ENCODE measurements at regions not wholly inside any gene's neighbourhood (a gene's known extent, or its start where the extent isn't known, plus 50 kb on each side); places are given as distances from the start of the nearest gene placed in this dataset.

DNA sequence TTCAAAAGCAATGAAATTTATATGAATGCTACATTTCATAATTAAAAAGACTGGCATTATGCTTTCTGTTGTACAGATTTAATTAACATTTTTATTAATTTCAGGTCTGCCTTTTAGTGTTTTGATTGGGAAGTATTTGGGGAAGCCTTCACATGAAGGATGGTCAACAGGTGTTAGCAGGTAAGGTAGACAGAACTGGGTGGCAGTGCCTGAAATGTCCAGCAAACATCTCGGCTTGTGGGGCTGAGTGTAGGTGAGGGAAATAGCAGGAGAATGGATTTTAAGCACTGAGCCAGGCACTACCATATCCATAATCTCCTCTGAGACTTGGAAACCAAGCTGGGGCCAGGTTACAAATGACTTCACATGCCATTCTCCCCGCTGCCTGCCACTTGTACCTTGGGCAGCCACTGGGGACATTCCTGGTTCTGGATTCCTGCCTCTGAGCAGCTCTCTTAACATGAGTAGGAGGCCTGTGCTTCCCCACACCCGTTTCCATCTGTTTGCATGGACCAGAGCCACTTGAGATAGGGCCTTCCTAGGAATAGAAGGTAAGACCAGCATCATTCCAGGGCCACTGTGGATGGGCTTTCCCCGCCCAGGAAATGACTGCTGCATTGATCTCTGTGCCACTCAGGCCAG, 125.9 kb upstream of the HES1 start:
- Histone ChIP-seq H3K9ac (ENCODE audit: low read length) (no peak overlapping the region), H3K27ac (ENCODE audit: low read depth, low read length) (no peak overlapping the region), H3K36me3 (ENCODE audit: insufficient read depth, low read length) (no peaks in the 10 kb centered on the region), H3K4me3 (ENCODE audit: low read depth in 1 of 2, low read length in 2 of 2) (no peak overlapping the region), H3K27me3 (ENCODE audit: control insufficient read depth in 1 of 2, insufficient read depth in 2 of 2, low read length in 2 of 2) (no peaks in the 10 kb centered on the region), H3K9me3 (ENCODE audit: low read length) (no peaks in the 10 kb centered on the region), H3K4me1 (ENCODE audit: insufficient read depth, low read length) (no peaks in the 10 kb centered on the region)

DNA sequence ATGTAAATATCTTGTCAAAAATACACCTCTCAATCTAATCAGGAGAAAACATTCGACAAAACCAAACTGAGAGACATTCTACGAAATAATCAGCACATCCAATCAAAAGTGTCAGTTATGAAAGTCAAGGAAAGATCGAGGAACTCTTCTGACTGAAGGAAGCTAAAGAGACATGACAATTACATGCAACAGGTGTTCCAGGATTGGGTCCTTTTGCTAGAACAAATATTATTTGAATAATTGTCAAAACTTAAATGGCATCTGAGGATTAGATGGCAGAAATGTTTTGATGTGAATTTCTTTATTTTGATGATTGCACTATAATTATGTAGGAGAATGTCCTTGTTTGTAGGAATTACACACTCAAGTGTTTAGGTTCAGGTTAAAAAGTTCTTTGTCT, 124.1 kb upstream of the HES1 start:
- H3K27me3 ChIP-seq (ENCODE audit: control insufficient read depth in 1 of 2, insufficient read depth in 2 of 2, low read length in 2 of 2): no peaks in the 10 kb centered on the region

DNA sequence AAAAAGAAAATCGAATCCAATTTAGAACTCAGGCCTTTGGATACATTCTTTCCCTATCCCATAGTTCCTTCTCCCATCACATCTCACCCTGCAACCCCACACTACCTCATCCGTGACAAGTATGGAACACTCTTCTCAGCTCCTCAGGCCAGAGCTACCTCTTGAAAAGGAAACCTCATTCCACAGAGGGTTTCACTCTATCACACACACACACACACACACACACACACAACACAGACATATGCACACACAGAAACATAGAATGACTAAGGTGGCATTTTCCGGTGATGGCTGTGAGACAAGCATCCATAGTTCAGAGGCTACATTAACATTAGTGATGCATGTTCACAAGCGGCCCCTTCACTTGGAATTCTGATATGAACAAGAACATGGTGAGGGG, 122.0 kb upstream of the HES1 start:
- no peaks in the 10 kb centered on the region for H3K36me3 ChIP-seq (ENCODE audit: insufficient read depth, low read length)
- no peaks in the 10 kb centered on the region for H3K9me3 ChIP-seq (ENCODE audit: low read length)
- H3K4me1 ChIP-seq (ENCODE audit: insufficient read depth, low read length): no peaks in the 10 kb centered on the region
- no peak overlapping the region for H3K4me3 ChIP-seq (ENCODE audit: low read depth in 1 of 2, low read length in 2 of 2)
- no peaks in the 10 kb centered on the region for H3K27me3 ChIP-seq (ENCODE audit: control insufficient read depth in 1 of 2, insufficient read depth in 2 of 2, low read length in 2 of 2)
- no peak overlapping the region for H3K9ac ChIP-seq (ENCODE audit: low read length)
- H3K27ac ChIP-seq (ENCODE audit: low read depth, low read length): no peak overlapping the region

More for the DNA sequence above, 124.1 kb upstream of the HES1 start:
- Histone ChIP-seq H3K4me3 (ENCODE audit: low read depth in 1 of 2, low read length in 2 of 2) (no peak overlapping the region), H3K9me3 (ENCODE audit: low read length) (no peaks in the 10 kb centered on the region), H3K27ac (ENCODE audit: low read depth, low read length) (no peak overlapping the region), H3K36me3 (ENCODE audit: insufficient read depth, low read length) (no peaks in the 10 kb centered on the region), H3K4me1 (ENCODE audit: insufficient read depth, low read length) (no peaks in the 10 kb centered on the region), H3K9ac (ENCODE audit: low read length) (no peak overlapping the region)

DNA sequence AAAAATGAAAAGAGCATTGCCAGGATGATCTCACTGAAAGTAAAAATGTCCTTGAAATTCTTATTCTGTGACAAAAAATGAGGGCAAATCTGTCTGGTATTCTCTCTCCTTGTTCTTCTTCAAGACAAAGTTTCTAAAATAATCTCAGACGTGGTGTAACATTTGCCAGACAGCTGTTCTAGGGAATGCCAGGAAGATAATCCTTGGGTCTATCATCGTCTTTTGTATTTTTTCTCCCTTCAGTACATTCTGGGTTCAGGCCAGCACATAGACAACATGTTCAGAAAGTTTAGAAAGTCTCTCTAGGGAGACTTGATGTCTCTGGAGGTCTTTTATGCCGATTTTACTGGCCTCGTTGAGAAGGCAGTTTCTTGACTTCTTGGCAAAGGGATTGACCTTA, 121.2 kb upstream of the HES1 start:
- Histone ChIP-seq H3K9ac (ENCODE audit: low read length) (no peak overlapping the region), H3K4me1 (ENCODE audit: insufficient read depth, low read length) (no peaks in the 10 kb centered on the region), H3K27ac (ENCODE audit: low read depth, low read length) (no peak overlapping the region), H3K27me3 (ENCODE audit: control insufficient read depth in 1 of 2, insufficient read depth in 2 of 2, low read length in 2 of 2) (no peaks in the 10 kb centered on the region), H3K9me3 (ENCODE audit: low read length) (no peaks in the 10 kb centered on the region), H3K36me3 (ENCODE audit: insufficient read depth, low read length) (no peaks in the 10 kb centered on the region), H3K4me3 (ENCODE audit: low read depth in 1 of 2, low read length in 2 of 2) (no peak overlapping the region)

DNA sequence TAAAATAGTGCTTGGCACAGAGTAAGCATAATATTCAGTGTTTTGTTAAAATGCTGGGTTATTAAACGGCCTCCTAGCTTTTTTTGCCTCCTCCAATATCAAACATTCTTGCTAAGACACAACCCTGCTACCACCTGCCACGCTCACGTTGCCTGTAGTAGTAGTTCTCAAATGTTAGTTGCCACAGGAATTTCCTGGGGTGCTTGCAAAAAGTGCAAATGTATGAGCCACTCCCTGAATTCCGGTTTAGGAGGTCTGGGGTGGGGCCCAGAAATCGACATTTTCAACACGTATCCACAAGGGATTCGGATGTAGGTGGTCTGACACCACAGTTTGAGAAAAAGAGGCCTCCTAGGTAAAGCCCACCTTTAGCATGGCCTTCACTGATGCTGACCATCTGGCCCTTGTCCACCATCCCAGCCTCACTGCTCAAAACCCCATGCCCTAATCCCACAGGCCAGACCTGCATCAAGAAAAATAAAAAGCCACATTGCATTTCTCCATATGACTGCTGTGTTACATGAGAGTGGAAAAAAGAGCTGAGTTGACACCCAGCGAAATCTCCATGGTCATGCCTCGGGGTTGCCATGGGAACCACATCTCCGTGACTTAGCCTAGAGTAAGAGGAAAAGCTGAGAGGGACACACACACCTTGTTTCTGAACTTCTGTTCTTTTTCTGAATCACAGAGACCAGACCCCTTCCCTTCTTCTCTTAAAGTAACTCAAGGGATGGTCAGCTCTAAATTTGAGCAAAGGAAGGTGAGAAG, 116.4 kb upstream of the HES1 start:
- Histone ChIP-seq H3K9ac (ENCODE audit: low read length) (no peak overlapping the region), H3K27ac (ENCODE audit: low read depth, low read length) (no peak overlapping the region), H3K4me3 (ENCODE audit: low read depth in 1 of 2, low read length in 2 of 2) (no peak overlapping the region), H3K9me3 (ENCODE audit: low read length) (no peaks in the 10 kb centered on the region), H3K4me1 (ENCODE audit: insufficient read depth, low read length) (no peaks in the 10 kb centered on the region), H3K27me3 (ENCODE audit: control insufficient read depth in 1 of 2, insufficient read depth in 2 of 2, low read length in 2 of 2) (no peaks in the 10 kb centered on the region), H3K36me3 (ENCODE audit: insufficient read depth, low read length) (no peaks in the 10 kb centered on the region)

DNA sequence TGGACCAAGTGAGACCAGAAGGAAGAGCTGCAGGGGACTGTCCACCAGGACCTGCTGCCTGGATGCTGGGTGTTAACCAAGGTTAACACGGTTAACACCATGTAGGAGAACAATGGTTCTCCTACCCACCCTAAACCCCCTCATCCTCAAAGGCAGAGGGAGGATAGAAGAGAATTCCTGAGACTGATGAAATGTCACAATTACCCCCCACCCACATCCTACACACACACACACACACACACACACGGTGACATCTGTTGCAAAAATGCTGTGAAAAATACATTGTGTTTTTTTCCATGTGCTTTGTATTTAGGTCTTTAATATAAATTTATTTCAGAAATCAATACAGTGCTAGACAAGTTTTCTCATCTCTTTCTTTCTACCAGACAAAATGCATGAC, 113.9 kb upstream of the HES1 start:
- Histone ChIP-seq H3K4me3 (ENCODE audit: low read depth in 1 of 2, low read length in 2 of 2) (no peak overlapping the region), H3K27me3 (ENCODE audit: control insufficient read depth in 1 of 2, insufficient read depth in 2 of 2, low read length in 2 of 2) (no peaks in the 10 kb centered on the region), H3K27ac (ENCODE audit: low read depth, low read length) (no peak overlapping the region), H3K36me3 (ENCODE audit: insufficient read depth, low read length) (no peaks in the 10 kb centered on the region), H3K4me1 (ENCODE audit: insufficient read depth, low read length) (no peaks in the 10 kb centered on the region), H3K9ac (ENCODE audit: low read length) (no peak overlapping the region), H3K9me3 (ENCODE audit: low read length) (no peaks in the 10 kb centered on the region)

DNA sequence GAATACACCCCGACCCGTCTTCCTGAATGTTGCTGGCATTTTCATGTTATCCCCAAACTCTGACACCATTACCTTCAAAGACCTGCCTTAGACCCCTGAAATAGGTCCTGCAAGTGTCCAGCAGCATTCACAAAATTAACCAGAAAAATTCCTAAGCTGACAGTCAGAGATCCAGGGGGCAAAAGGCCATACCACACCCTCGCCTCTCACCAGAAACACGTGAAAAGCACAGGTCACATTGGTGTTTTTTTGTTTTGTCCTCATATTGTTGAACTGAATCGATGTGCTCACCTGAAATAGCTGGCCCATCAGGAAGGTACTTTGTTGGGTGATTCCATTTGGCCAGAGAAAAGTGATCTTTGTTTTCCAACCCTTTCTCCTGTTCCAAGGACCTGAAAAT, 113.1 kb upstream of the HES1 start:
- Histone ChIP-seq H3K9me3 (ENCODE audit: low read length) (no peaks in the 10 kb centered on the region), H3K4me1 (ENCODE audit: insufficient read depth, low read length) (no peaks in the 10 kb centered on the region), H3K36me3 (ENCODE audit: insufficient read depth, low read length) (no peaks in the 10 kb centered on the region), H3K9ac (ENCODE audit: low read length) (no peak overlapping the region), H3K27me3 (ENCODE audit: control insufficient read depth in 1 of 2, insufficient read depth in 2 of 2, low read length in 2 of 2) (no peaks in the 10 kb centered on the region), H3K27ac (ENCODE audit: low read depth, low read length) (no peak overlapping the region), H3K4me3 (ENCODE audit: low read depth in 1 of 2, low read length in 2 of 2) (no peak overlapping the region)

DNA sequence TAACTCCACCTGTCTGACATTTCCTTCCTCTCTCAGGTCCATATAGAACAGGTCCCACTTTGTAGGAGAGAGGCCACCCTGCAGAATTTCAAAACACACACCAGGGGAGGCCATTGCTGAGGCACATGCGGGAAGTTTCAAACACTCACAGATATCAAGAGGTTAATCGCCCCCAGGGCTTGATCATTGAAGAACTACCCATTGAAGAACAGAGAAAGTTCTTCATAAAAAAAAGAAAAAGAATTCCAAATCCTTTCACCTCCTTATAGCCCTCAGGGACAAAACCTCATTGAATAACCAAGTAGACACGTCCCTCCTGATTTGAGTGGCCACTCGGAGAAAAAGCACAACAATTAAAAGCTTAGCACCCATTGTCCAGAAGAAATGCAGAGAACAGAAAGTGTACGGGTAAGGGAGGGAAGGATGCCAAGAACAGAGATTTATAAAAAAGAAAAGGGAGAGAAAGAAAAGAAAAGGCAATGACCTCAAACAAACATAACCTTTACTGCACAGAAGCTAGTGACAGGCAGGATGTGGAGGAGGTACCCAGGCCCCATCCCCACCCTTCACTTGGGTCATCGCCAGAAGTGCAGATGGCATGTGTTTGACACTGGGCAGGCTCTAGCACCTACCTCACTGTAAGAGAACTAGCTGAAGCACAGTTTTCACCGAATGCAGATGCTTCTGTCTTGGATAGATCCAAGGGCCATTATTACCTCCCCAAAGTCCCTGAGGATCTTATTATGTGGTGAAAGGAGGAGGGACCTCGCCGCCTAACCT, 112.3 kb upstream of the HES1 start:
- Histone ChIP-seq H3K4me1 (ENCODE audit: insufficient read depth, low read length) (no peaks in the 10 kb centered on the region), H3K27me3 (ENCODE audit: control insufficient read depth in 1 of 2, insufficient read depth in 2 of 2, low read length in 2 of 2) (no peaks in the 10 kb centered on the region), H3K9me3 (ENCODE audit: low read length) (no peaks in the 10 kb centered on the region), H3K36me3 (ENCODE audit: insufficient read depth, low read length) (no peaks in the 10 kb centered on the region), H3K27ac (ENCODE audit: low read depth, low read length) (no peak overlapping the region), H3K9ac (ENCODE audit: low read length) (no peak overlapping the region), H3K4me3 (ENCODE audit: low read depth in 1 of 2, low read length in 2 of 2) (no peak overlapping the region)

DNA sequence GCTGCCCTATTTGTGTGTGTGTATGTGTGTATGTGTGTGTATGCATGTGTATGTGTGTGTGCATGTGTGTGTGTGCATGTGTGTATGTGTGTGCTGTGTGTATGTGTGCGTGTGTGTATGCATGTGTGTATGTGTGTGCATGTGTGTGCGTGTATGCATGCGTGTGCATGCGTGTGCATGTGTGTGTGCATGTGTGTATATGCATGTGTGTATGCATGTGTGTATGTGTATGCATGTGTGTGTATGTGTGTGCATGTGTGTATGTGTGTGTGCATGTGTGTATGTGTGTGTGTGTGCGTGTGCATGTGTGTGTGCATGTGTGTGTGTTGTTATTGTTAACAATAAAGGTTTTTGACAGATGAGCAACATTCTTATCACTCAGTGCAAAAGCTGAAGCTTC, 110.8 kb upstream of the HES1 start:
- H3K9ac ChIP-seq (ENCODE audit: low read length): no peak overlapping the region
- H3K4me3 ChIP-seq (ENCODE audit: low read depth in 1 of 2, low read length in 2 of 2): no peak overlapping the region
- no peaks in the 10 kb centered on the region for H3K4me1 ChIP-seq (ENCODE audit: insufficient read depth, low read length)
- H3K27ac ChIP-seq (ENCODE audit: low read depth, low read length): no peak overlapping the region
- H3K9me3 ChIP-seq (ENCODE audit: low read length): no peaks in the 10 kb centered on the region
- H3K27me3 ChIP-seq (ENCODE audit: control insufficient read depth in 1 of 2, insufficient read depth in 2 of 2, low read length in 2 of 2): no peaks in the 10 kb centered on the region
- H3K36me3 ChIP-seq (ENCODE audit: insufficient read depth, low read length): no peaks in the 10 kb centered on the region

DNA sequence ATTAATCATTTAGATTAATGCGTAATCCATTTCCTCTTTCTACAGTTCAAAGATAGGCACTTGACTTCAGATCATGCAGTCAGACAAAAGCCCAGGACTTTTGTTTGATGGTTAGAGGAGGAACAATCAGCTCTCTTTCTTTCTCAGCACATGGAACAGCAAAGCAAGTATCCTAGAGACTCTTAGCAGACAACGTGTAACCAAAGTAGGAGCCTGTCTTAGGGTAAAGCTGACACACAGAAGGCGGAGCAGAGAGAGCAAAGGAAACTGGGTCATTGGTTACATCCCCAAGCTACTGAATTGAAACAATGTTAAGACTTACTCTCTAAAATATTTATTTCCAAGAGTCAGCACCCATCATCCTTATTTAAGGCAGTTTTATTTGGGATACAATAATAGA, 110.0 kb upstream of the HES1 start:
- Histone ChIP-seq H3K27me3 (ENCODE audit: control insufficient read depth in 1 of 2, insufficient read depth in 2 of 2, low read length in 2 of 2) (no peaks in the 10 kb centered on the region), H3K4me3 (ENCODE audit: low read depth in 1 of 2, low read length in 2 of 2) (no peak overlapping the region), H3K9me3 (ENCODE audit: low read length) (no peaks in the 10 kb centered on the region), H3K27ac (ENCODE audit: low read depth, low read length) (no peak overlapping the region), H3K9ac (ENCODE audit: low read length) (no peak overlapping the region), H3K36me3 (ENCODE audit: insufficient read depth, low read length) (no peaks in the 10 kb centered on the region), H3K4me1 (ENCODE audit: insufficient read depth, low read length) (no peaks in the 10 kb centered on the region)

DNA sequence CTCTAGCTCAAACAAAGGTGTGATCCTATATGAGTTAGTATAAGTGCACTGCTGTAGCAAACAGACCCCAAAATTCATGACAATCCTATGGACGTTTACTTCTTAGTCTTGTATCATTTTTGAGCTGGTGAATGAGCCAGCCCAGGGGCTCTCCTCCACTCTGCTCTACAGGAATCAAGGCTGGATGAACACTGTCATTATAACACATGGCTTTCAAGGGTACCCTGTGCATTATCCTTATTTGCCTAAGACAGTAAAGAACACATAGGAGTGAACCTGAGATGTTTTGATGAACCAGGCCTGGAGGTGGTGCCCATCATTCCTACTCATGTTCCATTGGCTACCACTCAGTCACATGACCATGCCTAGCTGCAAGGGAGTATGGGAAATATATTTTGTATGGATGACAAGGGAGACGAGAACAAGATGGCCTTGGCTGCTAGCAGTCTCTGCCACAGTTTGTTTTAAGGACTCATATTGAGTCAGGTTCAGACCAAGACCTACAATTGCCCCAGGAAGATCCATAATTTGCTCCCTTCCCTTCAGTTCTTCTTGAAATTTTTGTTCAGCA, 107.4 kb upstream of the HES1 start:
- Histone ChIP-seq H3K36me3 (ENCODE audit: insufficient read depth, low read length) (no peaks in the 10 kb centered on the region), H3K9me3 (ENCODE audit: low read length) (no peaks in the 10 kb centered on the region), H3K4me3 (ENCODE audit: low read depth in 1 of 2, low read length in 2 of 2) (no peak overlapping the region), H3K4me1 (ENCODE audit: insufficient read depth, low read length) (no peaks in the 10 kb centered on the region), H3K9ac (ENCODE audit: low read length) (no peak overlapping the region), H3K27ac (ENCODE audit: low read depth, low read length) (no peak overlapping the region), H3K27me3 (ENCODE audit: control insufficient read depth in 1 of 2, insufficient read depth in 2 of 2, low read length in 2 of 2) (no peaks in the 10 kb centered on the region)
